Spleen (tissue), 7 donors: ENCODE measurements at regions not wholly inside any gene's neighbourhood (a gene's known extent, or its start where the extent isn't known, plus 50 kb on each side); places are given as distances from the start of the nearest gene placed in this dataset.

Experiments
- POLR2A ChIP-seq, 3 donors: fragments of 450-650 bp; IDR thresholded peaks; one replicate each; pipeline ENCODE4 v1.5.1; 2017; ENCODE audit warnings: antibody characterized with exemption in 3 of 3, mild to moderate bottlenecking in 1 of 3
- TF ChIP-seq, protein P1 (sequence below), 11 experiments: fragments of 200-600 bp in 7 of 11; fragments of 450-650 bp in 4 of 11; sonication (generic) in 4 of 11; IDR thresholded peaks in 8 of 11; conservative IDR thresholded peaks in 3 of 11; 1 replicate in 7 of 11; 2 replicates in 4 of 11; pipeline versions ENCODE4 v1.4.0 to v1.8.0; 2016 to 2021; ENCODE audit warnings: antibody characterized with exemption in 11 of 11, inconsistent platforms in 4 of 11, mild to moderate bottlenecking in 1 of 11
- donor health status: DM: no; HTN: no; CAD: no; lungs with moderate emphysema.
- donor health status: DM: no; HTN: no; CAD: no.
- donor health status: DM: no; HTN: no; CAD: no.

DNA sequence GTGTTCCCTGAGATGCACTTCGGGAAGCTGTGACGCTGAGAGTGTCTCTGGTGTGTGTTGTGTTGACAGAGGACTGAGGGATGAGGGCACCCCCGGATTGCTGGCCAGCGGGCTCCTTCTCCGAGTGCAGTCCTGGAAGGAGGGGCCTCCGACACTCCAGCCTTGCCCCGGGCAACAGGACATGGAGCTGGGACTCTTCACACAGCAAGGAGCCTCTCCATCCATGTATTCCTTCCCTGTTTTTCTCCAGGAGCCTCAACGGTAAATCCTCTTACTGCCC lies 61.3 kb downstream of the SOX1 start:
- TF ChIP-seq, protein P1, sequence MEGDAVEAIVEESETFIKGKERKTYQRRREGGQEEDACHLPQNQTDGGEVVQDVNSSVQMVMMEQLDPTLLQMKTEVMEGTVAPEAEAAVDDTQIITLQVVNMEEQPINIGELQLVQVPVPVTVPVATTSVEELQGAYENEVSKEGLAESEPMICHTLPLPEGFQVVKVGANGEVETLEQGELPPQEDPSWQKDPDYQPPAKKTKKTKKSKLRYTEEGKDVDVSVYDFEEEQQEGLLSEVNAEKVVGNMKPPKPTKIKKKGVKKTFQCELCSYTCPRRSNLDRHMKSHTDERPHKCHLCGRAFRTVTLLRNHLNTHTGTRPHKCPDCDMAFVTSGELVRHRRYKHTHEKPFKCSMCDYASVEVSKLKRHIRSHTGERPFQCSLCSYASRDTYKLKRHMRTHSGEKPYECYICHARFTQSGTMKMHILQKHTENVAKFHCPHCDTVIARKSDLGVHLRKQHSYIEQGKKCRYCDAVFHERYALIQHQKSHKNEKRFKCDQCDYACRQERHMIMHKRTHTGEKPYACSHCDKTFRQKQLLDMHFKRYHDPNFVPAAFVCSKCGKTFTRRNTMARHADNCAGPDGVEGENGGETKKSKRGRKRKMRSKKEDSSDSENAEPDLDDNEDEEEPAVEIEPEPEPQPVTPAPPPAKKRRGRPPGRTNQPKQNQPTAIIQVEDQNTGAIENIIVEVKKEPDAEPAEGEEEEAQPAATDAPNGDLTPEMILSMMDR (IDR thresholded peaks at IDR 0.05 in 8 of 11, conservative IDR thresholded peaks at IDR 0.05 in 3 of 11): no peak
- TF ChIP-seq POLR2A (IDR thresholded peaks at IDR 0.05): no peak
